ENCODE measurements at regions not wholly inside any gene's neighbourhood (a gene's known extent, or its start where the extent isn't known, plus 50 kb on each side); places are given as distances from the start of the nearest gene placed in this dataset.

GRCh38 chr22:33971561-33971961 is 51.3 kb upstream of the LARGE1 start:
- no peak for ATAC-seq
- Histone ChIP-seq H3K9me3 (no peaks in the 10 kb centered on the region), H3K36me3 (ENCODE audit: low read depth) (no peaks in the 10 kb centered on the region), H3K4me3 (no peak overlapping the region), H3K4me1 (ENCODE audit: low read depth) (no peaks in the 10 kb centered on the region)
- DNase-seq = no peak
- intact Hi-C loops (cut with DNase I, micrococcal nuclease) = no loop called here
- no peak for TF ChIP-seq CTCF (IDR thresholded peaks at IDR 0.05)

- no peaks in the 10 kb centered on the region for H3K4me1 ChIP-seq (ENCODE audit: low read depth)
These were observed 55.6 kb upstream of the LARGE1 start for GRCh38 chr22:33975841-33976240.

GRCh38 chr22:33983558-33983957 is 63.3 kb upstream of the LARGE1 start:
- Histone ChIP-seq H3K4me3 (no peak overlapping the region), H3K9me3 (no peaks in the 10 kb centered on the region), H3K36me3 (ENCODE audit: low read depth) (no peaks in the 10 kb centered on the region), H3K4me1 (ENCODE audit: low read depth) (no peaks in the 10 kb centered on the region)
- intact Hi-C loops (cut with DNase I, micrococcal nuclease) = no loop called here
- no peak for TF ChIP-seq CTCF (IDR thresholded peaks at IDR 0.05)
- ATAC-seq = no peak
- DNase-seq = no peak

More at GRCh38 chr22:33975841-33976240, 55.6 kb upstream of the LARGE1 start:
- no peak for ATAC-seq
- TF ChIP-seq CTCF (IDR thresholded peaks at IDR 0.05) = no peak
- H3K4me3 ChIP-seq = no peak overlapping the region
- DNase-seq = no peak
- H3K36me3 ChIP-seq (ENCODE audit: low read depth) = no peaks in the 10 kb centered on the region
- intact Hi-C loops (cut with DNase I, micrococcal nuclease) = no loop called here
- no peaks in the 10 kb centered on the region for H3K9me3 ChIP-seq

GRCh38 chr22:33984211-33984610 is 63.9 kb upstream of the LARGE1 start:
- ATAC-seq (no peak), DNase-seq (no peak)
- Histone ChIP-seq H3K4me3 (no peak overlapping the region), H3K4me1 (ENCODE audit: low read depth) (no peaks in the 10 kb centered on the region), H3K9me3 (no peaks in the 10 kb centered on the region), H3K36me3 (ENCODE audit: low read depth) (no peaks in the 10 kb centered on the region)
- intact Hi-C loops (cut with DNase I, micrococcal nuclease) = no loop called here
- TF ChIP-seq CTCF (IDR thresholded peaks at IDR 0.05) = no peak

GRCh38 chr22:33984656-33985285 is 64.5 kb upstream of the LARGE1 start:
- ATAC-seq = no peak
- TF ChIP-seq CTCF (IDR thresholded peaks at IDR 0.05) = no peak
- no peak for DNase-seq
- no peaks in the 10 kb centered on the region for H3K36me3 ChIP-seq (ENCODE audit: low read depth)
- intact Hi-C loops (cut with DNase I, micrococcal nuclease) = no loop called here
- H3K9me3 ChIP-seq = no peaks in the 10 kb centered on the region
- no peaks in the 10 kb centered on the region for H3K4me1 ChIP-seq (ENCODE audit: low read depth)
- no peak overlapping the region for H3K4me3 ChIP-seq

GRCh38 chr22:33985506-33985905 is 65.2 kb upstream of the LARGE1 start:
- no peak for DNase-seq
- no peaks in the 10 kb centered on the region for H3K4me1 ChIP-seq (ENCODE audit: low read depth)
- H3K9me3 ChIP-seq = no peaks in the 10 kb centered on the region
- intact Hi-C loops (cut with DNase I, micrococcal nuclease) = no loop called here
- no peak for TF ChIP-seq CTCF (IDR thresholded peaks at IDR 0.05)
- no peaks in the 10 kb centered on the region for H3K36me3 ChIP-seq (ENCODE audit: low read depth)
- H3K4me3 ChIP-seq = no peak overlapping the region
- no peak for ATAC-seq

All from mucosa of descending colon (tissue), 3 donors.